ENCODE measurements at regions not wholly inside any gene's neighbourhood (a gene's known extent, or its start where the extent isn't known, plus 50 kb on each side); places are given as distances from the start of the nearest gene placed in this dataset.

DNA sequence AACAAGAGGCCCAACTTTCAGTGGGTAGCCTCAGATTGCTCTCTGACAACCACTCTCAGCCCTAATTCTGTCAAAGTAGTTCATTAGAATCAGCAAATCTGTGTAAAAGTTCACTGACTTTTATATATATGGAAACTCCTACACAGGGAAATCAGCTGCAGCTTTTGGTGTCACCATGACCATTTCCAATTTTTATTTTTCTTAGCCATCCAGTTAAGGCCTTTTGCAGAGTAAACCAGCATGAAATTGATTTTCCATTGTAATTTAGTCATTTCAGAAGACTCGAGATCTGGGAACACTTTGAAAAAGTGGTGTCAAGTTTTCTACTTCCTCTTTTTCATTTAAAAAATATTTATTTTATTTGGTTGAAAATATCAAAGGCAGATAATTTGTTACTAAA lies 263.2 kb downstream of the TMEM182 start:
- TF ChIP-seq, protein P1, sequence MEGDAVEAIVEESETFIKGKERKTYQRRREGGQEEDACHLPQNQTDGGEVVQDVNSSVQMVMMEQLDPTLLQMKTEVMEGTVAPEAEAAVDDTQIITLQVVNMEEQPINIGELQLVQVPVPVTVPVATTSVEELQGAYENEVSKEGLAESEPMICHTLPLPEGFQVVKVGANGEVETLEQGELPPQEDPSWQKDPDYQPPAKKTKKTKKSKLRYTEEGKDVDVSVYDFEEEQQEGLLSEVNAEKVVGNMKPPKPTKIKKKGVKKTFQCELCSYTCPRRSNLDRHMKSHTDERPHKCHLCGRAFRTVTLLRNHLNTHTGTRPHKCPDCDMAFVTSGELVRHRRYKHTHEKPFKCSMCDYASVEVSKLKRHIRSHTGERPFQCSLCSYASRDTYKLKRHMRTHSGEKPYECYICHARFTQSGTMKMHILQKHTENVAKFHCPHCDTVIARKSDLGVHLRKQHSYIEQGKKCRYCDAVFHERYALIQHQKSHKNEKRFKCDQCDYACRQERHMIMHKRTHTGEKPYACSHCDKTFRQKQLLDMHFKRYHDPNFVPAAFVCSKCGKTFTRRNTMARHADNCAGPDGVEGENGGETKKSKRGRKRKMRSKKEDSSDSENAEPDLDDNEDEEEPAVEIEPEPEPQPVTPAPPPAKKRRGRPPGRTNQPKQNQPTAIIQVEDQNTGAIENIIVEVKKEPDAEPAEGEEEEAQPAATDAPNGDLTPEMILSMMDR (IDR thresholded peaks at IDR 0.05), result no peak
- TF ChIP-seq EP300 (IDR thresholded peaks at IDR 0.05) (no peak), POLR2AphosphoS5 (IDR thresholded peaks at IDR 0.05) (no peak)

Measured in stomach (tissue), 4 donors.